ENCODE measurements at regions not wholly inside any gene's neighbourhood (a gene's known extent, or its start where the extent isn't known, plus 50 kb on each side); places are given as distances from the start of the nearest gene placed in this dataset.

GRCh38 chr2:173654896-173655265 lies 300.2 kb downstream of the CDCA7 start:
- TF ChIP-seq CTCF (IDR thresholded peaks at IDR 0.05; ENCODE audit: borderline replicate concordance, control extremely low read depth, extremely low read depth, insufficient read depth, missing control alignments) = no peak
- in situ Hi-C loops (cut with MboI; ENCODE audit: low sequenced_read_pairs, unreplicated experiment) = no loop called here
- DNase-seq (ENCODE audit: low spot score) = no peak

GRCh38 chr2:173656086-173656485 lies 301.4 kb downstream of the CDCA7 start:
- no peak for DNase-seq (ENCODE audit: low spot score)
- in situ Hi-C loops (cut with MboI; ENCODE audit: low sequenced_read_pairs, unreplicated experiment) = no loop called here
- no peak for TF ChIP-seq CTCF (IDR thresholded peaks at IDR 0.05; ENCODE audit: borderline replicate concordance, control extremely low read depth, extremely low read depth, insufficient read depth, missing control alignments)

- no peak for DNase-seq (ENCODE audit: low spot score)
- in situ Hi-C loops (cut with MboI; ENCODE audit: low sequenced_read_pairs, unreplicated experiment) = no loop called here
- TF ChIP-seq CTCF (IDR thresholded peaks at IDR 0.05; ENCODE audit: borderline replicate concordance, control extremely low read depth, extremely low read depth, insufficient read depth, missing control alignments) = no peak
These were observed 303.5 kb downstream of the CDCA7 start for GRCh38 chr2:173657996-173658717.

- DNase-seq (ENCODE audit: low spot score) = no peak
These were observed 304.3 kb downstream of the CDCA7 start for GRCh38 chr2:173658946-173659371.

GRCh38 chr2:173659509-173659908 lies 304.8 kb downstream of the CDCA7 start:
- no peak for DNase-seq (ENCODE audit: low spot score)
- in situ Hi-C loops (cut with MboI; ENCODE audit: low sequenced_read_pairs, unreplicated experiment) = no loop called here
- TF ChIP-seq CTCF (IDR thresholded peaks at IDR 0.05; ENCODE audit: borderline replicate concordance, control extremely low read depth, extremely low read depth, insufficient read depth, missing control alignments) = no peak

More at GRCh38 chr2:173658946-173659371, 304.3 kb downstream of the CDCA7 start:
- no peak for TF ChIP-seq CTCF (IDR thresholded peaks at IDR 0.05; ENCODE audit: borderline replicate concordance, control extremely low read depth, extremely low read depth, insufficient read depth, missing control alignments)
- in situ Hi-C loops (cut with MboI; ENCODE audit: low sequenced_read_pairs, unreplicated experiment) = no loop called here

- in situ Hi-C loops (cut with MboI; ENCODE audit: low sequenced_read_pairs, unreplicated experiment) = no loop called here
- DNase-seq (ENCODE audit: low spot score) = no peak
- TF ChIP-seq CTCF (IDR thresholded peaks at IDR 0.05; ENCODE audit: borderline replicate concordance, control extremely low read depth, extremely low read depth, insufficient read depth, missing control alignments) = no peak
These were observed 303.6 kb downstream of the SP3 start for GRCh38 chr2:173661586-173661985.

Measured in GM13976 (cell line).